ENCODE measurements at regions not wholly inside any gene's neighbourhood (a gene's known extent, or its start where the extent isn't known, plus 50 kb on each side); places are given as distances from the start of the nearest gene placed in this dataset.
A peak's percentile ranks its signal among the peaks of the same experiment; 100 is the strongest.

GRCh38 chr5:68464424-68464823 is 248.9 kb downstream of the PIK3R1 start (continued):
- peak; percentile 71 for TF ChIP-seq FOSL1 (tag; conservative IDR thresholded peaks at IDR 0.05)
- 0 out of 4 replicates have a peak, but pooled peaks of 1 of the 2 experiments have one; percentile 11 for TF ChIP-seq TRIM24 (IDR thresholded peaks at IDR 0.05)
- no peak for TF ChIP-seq STAT5A (IDR thresholded peaks at IDR 0.05; ENCODE audit: borderline replicate concordance, low read length)
- TF ChIP-seq NCOR1 (IDR thresholded peaks at IDR 0.05): no peak
- no peak for TF ChIP-seq ZBTB8A (IDR thresholded peaks at IDR 0.05; ENCODE audit: partially characterized antibody)
- no peak for TF ChIP-seq CEBPG (CRISPR knock-in tag; IDR thresholded peaks at IDR 0.05)
- peak; percentile 29 to 76; a peak in 3 of 4 replicates for TF ChIP-seq CEBPG (tag; conservative IDR thresholded peaks at IDR 0.05 in 1 of 2, IDR thresholded peaks at IDR 0.05 in 1 of 2)
- 0 out of 4 replicates have a peak, but pooled peaks of 1 of the 2 experiments have one; percentile 15 for TF ChIP-seq RCOR1 (IDR thresholded peaks at IDR 0.05; ENCODE audit: borderline replicate concordance in 1 of 2, low read depth in 2 of 2, low read length in 2 of 2)
- no peak for TF ChIP-seq RBM22 (IDR thresholded peaks at IDR 0.05; ENCODE audit: low read depth, low read length, poor library complexity, severe bottlenecking)
- TF ChIP-seq, protein P1, sequence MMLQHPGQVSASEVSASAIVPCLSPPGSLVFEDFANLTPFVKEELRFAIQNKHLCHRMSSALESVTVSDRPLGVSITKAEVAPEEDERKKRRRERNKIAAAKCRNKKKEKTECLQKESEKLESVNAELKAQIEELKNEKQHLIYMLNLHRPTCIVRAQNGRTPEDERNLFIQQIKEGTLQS (IDR thresholded peaks at IDR 0.05): peak; percentile 83
- TF ChIP-seq, protein P1 (CRISPR knock-in tag; conservative IDR thresholded peaks at IDR 0.05): no peak
- no peak for TF ChIP-seq TEAD2 (tag; IDR thresholded peaks at IDR 0.05)
- TF ChIP-seq CUX1 (CRISPR knock-in tag; IDR thresholded peaks at IDR 0.05): no peak
- TF ChIP-seq ETV5 (CRISPR knock-in tag; IDR thresholded peaks at IDR 0.05; ENCODE audit: low read depth): no peak
- no peak for TF ChIP-seq NFXL1 (CRISPR knock-in tag; IDR thresholded peaks at IDR 0.05)
- no peak for TF ChIP-seq MTA3 (IDR thresholded peaks at IDR 0.05; ENCODE audit: borderline replicate concordance)
- TF ChIP-seq POLR2G (IDR thresholded peaks at IDR 0.05; ENCODE audit: low read depth, low read length): no peak

Data from K562 (cell line).